HEK293 (cell line): ENCODE measurements at regions not wholly inside any gene's neighbourhood (a gene's known extent, or its start where the extent isn't known, plus 50 kb on each side); places are given as distances from the start of the nearest gene placed in this dataset.

Experiments used
- SETDB1 ChIP-seq: IDR thresholded peaks from one replicate; pipeline ENCODE4 v1.6.1; 2017; ENCODE audit warnings: mild to moderate bottlenecking, low read length, moderate library complexity, mixed read lengths; ENCODE audit not compliant: insufficient read length
- ZFP3 ChIP-seq: fragments of 450-650 bp; formaldehyde crosslinking; IDR thresholded peaks from 2 replicates; pipeline ENCODE4 v1.5.1; 2016; ENCODE audit warnings: low read depth, missing biosample characterization, missing genetic modification characterization
- ZFP41 ChIP-seq: fragments of 450-650 bp; formaldehyde crosslinking; IDR thresholded peaks from 2 replicates; pipeline ENCODE4 v1.5.1; 2016; ENCODE audit warnings: missing biosample characterization, missing genetic modification characterization, borderline replicate concordance
- ZNF707 ChIP-seq: fragments of 450-650 bp; formaldehyde crosslinking; IDR thresholded peaks from 2 replicates; pipeline ENCODE4 v1.5.1; 2016; ENCODE audit warnings: missing biosample characterization, missing genetic modification characterization
- TF ChIP-seq, protein P1 (sequence below): fragments of 450-650 bp; formaldehyde crosslinking; IDR thresholded peaks from 2 replicates; pipeline ENCODE4 v1.5.1; 2016; ENCODE audit warnings: missing biosample characterization, missing genetic modification characterization
- TF ChIP-seq, protein P2 (sequence below): fragments of 450-650 bp; IDR thresholded peaks from 2 replicates; pipeline ENCODE4 v1.5.1; 2018; ENCODE audit warnings: missing biosample characterization, missing genetic modification characterization
- TF ChIP-seq, protein P3 (sequence below): fragments of 450-650 bp; formaldehyde crosslinking; IDR thresholded peaks from 2 replicates; pipeline ENCODE4 v1.5.1; 2016; ENCODE audit warnings: missing biosample characterization, missing genetic modification characterization
- TF ChIP-seq, protein P4 (sequence below): sonication (generic); formaldehyde crosslinking; IDR thresholded peaks from 2 replicates; pipeline ENCODE4 v1.8.1; 2022; ENCODE audit warnings: mild to moderate bottlenecking, moderate library complexity, missing genetic modification reagents
- TF ChIP-seq, protein P5 (sequence below): fragments of 450-650 bp; formaldehyde crosslinking; IDR thresholded peaks from 2 replicates; pipeline ENCODE4 v1.5.1; 2016; ENCODE audit warnings: missing biosample characterization, missing genetic modification characterization

DNA sequence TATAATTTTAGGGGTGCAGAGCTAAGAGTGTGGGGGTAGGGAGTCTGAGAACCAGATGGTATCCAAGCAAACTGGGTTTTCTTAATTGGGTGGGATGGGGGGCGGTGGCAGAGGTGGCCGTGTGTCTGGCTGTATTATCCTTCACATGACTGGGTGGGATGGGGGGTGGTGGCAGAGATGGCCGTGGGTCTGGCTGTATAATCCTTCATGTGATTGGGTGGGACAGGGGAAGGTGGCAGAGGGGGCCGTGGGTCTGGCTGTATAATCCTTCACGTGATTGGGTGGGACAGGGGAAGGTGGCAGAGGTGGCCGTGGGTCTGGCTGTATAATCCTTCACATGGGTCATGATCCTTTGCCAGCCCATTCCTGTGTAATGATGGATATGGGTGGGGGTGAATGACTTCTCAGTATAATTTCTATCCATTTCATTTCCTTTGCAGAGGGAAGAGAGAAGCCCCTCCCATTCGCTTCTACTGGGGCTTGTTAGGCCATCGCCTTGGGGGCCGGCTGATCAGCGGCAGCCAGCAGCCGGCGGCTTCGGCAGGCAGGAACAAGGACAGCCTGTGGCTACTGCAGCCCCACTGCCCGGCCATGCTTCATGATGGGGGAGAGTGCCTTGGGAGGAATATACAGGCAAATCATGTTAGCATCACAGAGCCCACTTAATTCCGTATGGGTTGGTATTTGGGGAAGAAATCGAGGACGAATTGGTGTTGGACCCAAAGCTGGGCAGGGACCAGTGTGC, 179.6 kb upstream of the MKI67 start:
- TF ChIP-seq ZFP3 (tag by site-specific recombination) (no peak), ZNF707 (tag by site-specific recombination) (no peak), ZFP41 (tag by site-specific recombination) (no peak), SETDB1 (no peak)
- TF ChIP-seq, protein P1, sequence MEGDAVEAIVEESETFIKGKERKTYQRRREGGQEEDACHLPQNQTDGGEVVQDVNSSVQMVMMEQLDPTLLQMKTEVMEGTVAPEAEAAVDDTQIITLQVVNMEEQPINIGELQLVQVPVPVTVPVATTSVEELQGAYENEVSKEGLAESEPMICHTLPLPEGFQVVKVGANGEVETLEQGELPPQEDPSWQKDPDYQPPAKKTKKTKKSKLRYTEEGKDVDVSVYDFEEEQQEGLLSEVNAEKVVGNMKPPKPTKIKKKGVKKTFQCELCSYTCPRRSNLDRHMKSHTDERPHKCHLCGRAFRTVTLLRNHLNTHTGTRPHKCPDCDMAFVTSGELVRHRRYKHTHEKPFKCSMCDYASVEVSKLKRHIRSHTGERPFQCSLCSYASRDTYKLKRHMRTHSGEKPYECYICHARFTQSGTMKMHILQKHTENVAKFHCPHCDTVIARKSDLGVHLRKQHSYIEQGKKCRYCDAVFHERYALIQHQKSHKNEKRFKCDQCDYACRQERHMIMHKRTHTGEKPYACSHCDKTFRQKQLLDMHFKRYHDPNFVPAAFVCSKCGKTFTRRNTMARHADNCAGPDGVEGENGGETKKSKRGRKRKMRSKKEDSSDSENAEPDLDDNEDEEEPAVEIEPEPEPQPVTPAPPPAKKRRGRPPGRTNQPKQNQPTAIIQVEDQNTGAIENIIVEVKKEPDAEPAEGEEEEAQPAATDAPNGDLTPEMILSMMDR, result no peak
- TF ChIP-seq, protein P2, sequence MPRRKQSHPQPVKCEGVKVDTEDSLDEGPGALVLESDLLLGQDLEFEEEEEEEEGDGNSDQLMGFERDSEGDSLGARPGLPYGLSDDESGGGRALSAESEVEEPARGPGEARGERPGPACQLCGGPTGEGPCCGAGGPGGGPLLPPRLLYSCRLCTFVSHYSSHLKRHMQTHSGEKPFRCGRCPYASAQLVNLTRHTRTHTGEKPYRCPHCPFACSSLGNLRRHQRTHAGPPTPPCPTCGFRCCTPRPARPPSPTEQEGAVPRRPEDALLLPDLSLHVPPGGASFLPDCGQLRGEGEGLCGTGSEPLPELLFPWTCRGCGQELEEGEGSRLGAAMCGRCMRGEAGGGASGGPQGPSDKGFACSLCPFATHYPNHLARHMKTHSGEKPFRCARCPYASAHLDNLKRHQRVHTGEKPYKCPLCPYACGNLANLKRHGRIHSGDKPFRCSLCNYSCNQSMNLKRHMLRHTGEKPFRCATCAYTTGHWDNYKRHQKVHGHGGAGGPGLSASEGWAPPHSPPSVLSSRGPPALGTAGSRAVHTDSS (tag by site-specific recombination), result no peak
- TF ChIP-seq, protein P3, sequence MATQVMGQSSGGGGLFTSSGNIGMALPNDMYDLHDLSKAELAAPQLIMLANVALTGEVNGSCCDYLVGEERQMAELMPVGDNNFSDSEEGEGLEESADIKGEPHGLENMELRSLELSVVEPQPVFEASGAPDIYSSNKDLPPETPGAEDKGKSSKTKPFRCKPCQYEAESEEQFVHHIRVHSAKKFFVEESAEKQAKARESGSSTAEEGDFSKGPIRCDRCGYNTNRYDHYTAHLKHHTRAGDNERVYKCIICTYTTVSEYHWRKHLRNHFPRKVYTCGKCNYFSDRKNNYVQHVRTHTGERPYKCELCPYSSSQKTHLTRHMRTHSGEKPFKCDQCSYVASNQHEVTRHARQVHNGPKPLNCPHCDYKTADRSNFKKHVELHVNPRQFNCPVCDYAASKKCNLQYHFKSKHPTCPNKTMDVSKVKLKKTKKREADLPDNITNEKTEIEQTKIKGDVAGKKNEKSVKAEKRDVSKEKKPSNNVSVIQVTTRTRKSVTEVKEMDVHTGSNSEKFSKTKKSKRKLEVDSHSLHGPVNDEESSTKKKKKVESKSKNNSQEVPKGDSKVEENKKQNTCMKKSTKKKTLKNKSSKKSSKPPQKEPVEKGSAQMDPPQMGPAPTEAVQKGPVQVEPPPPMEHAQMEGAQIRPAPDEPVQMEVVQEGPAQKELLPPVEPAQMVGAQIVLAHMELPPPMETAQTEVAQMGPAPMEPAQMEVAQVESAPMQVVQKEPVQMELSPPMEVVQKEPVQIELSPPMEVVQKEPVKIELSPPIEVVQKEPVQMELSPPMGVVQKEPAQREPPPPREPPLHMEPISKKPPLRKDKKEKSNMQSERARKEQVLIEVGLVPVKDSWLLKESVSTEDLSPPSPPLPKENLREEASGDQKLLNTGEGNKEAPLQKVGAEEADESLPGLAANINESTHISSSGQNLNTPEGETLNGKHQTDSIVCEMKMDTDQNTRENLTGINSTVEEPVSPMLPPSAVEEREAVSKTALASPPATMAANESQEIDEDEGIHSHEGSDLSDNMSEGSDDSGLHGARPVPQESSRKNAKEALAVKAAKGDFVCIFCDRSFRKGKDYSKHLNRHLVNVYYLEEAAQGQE (tag by site-specific recombination), result no peak
- TF ChIP-seq, protein P4, sequence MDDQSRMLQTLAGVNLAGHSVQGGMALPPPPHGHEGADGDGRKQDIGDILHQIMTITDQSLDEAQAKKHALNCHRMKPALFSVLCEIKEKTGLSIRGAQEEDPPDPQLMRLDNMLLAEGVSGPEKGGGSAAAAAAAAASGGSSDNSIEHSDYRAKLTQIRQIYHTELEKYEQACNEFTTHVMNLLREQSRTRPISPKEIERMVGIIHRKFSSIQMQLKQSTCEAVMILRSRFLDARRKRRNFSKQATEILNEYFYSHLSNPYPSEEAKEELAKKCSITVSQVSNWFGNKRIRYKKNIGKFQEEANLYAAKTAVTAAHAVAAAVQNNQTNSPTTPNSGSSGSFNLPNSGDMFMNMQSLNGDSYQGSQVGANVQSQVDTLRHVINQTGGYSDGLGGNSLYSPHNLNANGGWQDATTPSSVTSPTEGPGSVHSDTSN (CRISPR knock-in tag), result no peak
- TF ChIP-seq, protein P5, sequence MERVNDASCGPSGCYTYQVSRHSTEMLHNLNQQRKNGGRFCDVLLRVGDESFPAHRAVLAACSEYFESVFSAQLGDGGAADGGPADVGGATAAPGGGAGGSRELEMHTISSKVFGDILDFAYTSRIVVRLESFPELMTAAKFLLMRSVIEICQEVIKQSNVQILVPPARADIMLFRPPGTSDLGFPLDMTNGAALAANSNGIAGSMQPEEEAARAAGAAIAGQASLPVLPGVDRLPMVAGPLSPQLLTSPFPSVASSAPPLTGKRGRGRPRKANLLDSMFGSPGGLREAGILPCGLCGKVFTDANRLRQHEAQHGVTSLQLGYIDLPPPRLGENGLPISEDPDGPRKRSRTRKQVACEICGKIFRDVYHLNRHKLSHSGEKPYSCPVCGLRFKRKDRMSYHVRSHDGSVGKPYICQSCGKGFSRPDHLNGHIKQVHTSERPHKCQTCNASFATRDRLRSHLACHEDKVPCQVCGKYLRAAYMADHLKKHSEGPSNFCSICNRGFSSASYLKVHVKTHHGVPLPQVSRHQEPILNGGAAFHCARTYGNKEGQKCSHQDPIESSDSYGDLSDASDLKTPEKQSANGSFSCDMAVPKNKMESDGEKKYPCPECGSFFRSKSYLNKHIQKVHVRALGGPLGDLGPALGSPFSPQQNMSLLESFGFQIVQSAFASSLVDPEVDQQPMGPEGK (tag by site-specific recombination), result no peak
